HG02938 (cell line): ENCODE measurements at regions not wholly inside any gene's neighbourhood (a gene's known extent, or its start where the extent isn't known, plus 50 kb on each side); places are given as distances from the start of the nearest gene placed in this dataset.

Experiments
- ATAC-seq: cut with Tn5 transposase; IDR thresholded peaks from one replicate; pipeline ENCODE4 v1.9.1; 2021; ENCODE audit warnings: mild to moderate bottlenecking, moderate library complexity; ENCODE audit not compliant: unreplicated experiment

GRCh38 chr5:4541334-4541733 is 598.8 kb upstream of the ADAMTS16 start:
- ATAC-seq: no peak

GRCh38 chr5:4542145-4542778 is 597.9 kb upstream of the ADAMTS16 start:
- no peak for ATAC-seq

DNA sequence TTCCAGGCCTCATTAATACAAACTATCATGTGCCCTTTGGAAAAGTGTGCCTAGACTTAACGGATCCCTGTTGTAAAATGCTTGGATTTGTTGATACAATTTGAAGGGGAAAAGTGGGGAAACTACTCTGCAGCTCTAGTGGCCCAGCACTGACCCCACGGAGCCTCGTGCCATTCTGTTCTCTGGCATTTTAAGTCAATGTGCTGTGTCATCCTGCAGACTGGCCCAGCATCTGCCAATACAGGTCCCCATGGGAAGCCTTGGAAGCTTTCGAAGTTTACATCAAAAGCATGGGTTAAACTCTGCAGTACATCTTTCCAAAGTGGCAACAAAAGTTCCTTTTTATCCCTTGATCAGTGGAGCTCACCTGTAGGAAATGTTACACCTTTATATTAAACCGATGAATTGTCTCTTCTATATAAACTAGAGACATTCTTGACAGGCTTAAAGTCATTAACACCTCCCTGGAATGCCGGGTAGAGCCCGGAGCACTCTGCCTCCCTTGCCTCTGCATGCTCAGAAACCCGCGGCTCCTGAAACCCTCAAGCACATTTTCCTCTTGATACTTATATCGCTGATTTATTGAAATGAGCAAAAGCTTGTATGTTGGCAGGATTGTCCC is 596.0 kb upstream of the ADAMTS16 start:
- no peak for ATAC-seq

DNA sequence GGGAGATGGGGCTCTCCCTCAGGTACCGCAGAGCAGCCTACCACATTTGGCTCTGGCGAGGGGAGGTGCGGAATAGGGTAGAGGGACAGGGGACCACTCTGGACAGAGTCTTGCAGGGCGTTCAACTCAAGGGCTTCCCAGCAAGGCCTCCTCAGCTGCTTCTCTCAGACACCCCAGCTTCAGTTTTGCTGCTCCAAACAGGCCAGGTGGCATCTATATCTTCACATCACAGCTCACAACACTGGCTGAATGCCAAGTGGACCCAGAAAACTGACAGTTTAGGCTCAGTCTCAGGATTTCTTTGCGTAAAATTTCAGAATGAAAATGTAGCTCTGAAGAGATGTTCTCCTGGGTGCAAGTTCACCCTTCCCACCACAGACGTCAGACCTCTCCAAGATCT is 592.6 kb upstream of the ADAMTS16 start:
- no peak for ATAC-seq

DNA sequence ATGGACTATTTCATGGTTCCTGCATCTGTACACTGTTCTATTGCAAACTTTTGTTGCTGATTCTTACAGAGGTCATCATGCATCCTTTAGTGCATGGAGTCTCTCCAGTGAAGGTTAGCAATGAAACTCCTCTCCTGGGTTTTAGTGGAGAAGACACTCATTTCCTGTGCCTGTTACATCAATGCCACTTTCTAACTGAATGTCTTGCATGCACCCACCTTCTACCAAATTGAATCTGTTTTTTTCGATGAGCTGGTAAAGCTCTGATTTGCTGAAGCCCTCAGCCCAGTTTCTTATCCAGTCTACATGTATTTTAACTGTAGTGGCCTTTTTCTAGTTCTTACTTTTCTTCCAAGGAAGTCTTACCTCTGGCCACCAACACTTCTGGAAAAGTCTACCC is 591.8 kb upstream of the ADAMTS16 start:
- ATAC-seq: no peak

DNA sequence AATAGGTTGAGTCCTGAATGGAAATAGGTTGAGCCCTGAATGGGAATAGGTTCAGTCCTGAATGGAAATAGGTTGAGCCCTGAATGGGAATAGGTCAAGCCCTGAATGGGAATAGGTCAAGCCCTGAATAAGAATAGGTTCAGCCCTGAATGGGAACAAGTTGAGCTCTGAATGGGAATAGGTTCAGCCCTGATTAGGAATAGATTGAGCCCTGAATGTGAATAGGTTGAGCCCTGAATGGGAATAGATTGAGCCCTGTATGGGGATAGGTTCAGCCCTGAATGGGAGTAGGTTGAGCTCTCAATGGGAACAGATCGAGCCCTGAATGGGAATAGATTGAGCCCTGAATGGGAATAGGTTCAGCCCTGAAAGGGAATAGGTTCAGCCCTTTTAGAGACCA is 590.8 kb upstream of the ADAMTS16 start:
- ATAC-seq: no peak

- no peak for ATAC-seq
Observed at GRCh38 chr5:4551034-4551433, 589.1 kb upstream of the ADAMTS16 start.

- no peak for ATAC-seq
Observed at GRCh38 chr5:4553130-4553529, 587.0 kb upstream of the ADAMTS16 start.

DNA sequence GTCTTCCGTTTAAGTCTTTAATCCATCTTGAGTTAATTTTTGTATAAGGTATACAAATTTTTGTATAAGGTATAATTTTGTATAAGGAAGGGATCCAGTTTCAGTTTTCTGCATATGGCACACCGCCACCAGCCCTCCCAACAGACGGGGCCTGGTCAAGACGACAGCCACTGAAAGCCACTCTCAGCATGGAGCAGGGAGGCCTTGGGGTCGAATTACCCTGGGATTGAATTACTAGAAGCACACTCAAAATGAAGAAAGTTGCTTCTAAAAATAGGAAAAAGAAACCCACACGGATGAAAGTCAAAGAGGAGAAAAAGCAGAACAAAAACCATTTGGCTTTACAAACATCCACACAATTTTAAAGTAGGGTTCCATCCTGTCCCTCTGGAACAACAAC is 586.2 kb upstream of the ADAMTS16 start:
- no peak for ATAC-seq

DNA sequence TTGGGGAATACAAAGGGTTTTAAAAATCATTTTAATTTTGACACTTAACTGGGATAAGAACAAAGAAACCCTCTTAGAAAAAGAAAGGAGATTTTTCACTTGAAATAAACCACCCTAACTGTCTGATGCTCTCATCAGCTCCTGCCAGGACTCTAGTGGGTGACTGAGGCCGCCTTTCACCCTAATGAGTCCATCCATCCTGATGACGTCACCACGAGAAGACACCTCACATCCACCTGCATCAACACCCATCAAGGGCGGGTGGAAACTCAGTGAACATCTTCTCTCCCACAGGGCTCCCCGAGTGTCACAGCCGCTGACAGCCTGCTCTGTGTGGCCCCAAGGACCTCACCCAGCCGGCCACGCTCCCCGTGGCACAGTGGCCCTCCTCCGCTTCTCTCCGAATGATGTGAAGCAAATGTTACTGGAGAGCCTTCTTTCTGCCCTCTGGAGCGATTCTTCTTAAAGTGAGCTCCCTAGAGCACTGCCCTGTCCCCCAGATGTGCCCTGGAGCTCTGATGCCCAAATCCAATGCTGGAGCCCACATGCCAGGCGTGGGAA is 584.3 kb upstream of the ADAMTS16 start:
- ATAC-seq: no peak

- no peak for ATAC-seq
Observed at GRCh38 chr5:4561403-4561802, 578.7 kb upstream of the ADAMTS16 start.

GRCh38 chr5:4563400-4563799 is 576.7 kb upstream of the ADAMTS16 start:
- no peak for ATAC-seq

- no peak for ATAC-seq
Observed at GRCh38 chr5:4570047-4570995, 569.8 kb upstream of the ADAMTS16 start.

- no peak for ATAC-seq
Observed at GRCh38 chr5:4571248-4571948, 568.7 kb upstream of the ADAMTS16 start.

- no peak for ATAC-seq
Observed at GRCh38 chr5:4572311-4573100, 567.6 kb upstream of the ADAMTS16 start.

DNA sequence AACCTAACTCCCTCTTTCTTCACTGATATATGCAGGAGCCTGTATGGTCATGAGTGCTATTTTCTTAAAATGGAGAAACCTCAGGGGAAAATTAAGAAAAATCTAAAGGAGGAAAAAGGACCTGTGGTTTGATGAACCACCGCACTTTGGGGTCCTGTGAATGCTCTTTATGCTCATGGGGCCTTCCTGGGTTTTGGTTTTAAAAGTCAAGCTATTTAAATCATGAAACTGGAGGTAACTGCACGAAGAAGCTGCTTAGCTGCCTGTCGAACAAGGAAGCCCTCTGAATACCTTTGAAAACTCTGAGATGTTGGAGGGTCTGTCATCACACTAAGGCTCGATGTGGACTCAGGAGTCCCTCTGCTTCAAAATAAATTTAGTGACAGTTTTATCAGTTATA is 564.5 kb upstream of the ADAMTS16 start:
- ATAC-seq: no peak

- no peak for ATAC-seq
Observed at GRCh38 chr5:4576161-4576748, 563.9 kb upstream of the ADAMTS16 start.

DNA sequence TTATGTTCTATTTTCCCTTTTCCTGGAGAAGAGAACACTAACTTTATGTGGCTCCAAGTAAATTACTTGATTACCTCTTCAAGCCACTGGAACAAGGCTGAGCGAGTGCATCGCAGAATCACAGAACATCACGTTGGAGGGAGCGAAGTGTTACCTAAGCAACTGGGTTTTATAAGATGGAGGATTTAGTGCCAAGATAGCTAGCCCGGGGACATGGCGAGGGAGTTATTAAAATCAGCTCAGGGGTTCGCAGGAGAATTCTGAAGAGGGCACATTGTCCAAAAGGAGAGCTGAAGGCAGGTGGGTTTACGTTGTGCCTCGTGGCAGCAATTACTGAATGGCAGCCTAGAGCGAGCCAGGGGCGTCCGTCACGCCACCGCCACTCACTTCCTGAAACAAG is 563.2 kb upstream of the ADAMTS16 start:
- ATAC-seq: no peak

DNA sequence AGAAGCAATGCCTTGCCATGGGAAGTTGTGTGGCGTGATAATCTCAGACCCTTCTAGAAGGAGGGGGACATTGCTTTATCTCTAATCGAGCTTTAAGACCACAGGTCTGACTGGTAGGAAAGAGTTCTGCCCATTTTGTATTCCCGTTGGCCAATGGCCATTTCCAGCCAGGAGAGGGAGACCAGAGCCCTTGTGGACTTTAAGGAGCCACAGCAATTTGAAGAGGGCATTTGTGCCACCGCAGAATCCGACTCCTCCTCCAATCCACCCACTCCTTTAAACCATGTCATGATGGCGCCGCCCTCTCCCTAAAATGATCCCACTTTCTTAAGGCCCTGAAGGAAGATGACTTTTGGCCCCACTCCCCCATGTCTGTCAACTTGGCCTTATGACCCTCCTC is 560.5 kb upstream of the ADAMTS16 start:
- ATAC-seq: no peak

DNA sequence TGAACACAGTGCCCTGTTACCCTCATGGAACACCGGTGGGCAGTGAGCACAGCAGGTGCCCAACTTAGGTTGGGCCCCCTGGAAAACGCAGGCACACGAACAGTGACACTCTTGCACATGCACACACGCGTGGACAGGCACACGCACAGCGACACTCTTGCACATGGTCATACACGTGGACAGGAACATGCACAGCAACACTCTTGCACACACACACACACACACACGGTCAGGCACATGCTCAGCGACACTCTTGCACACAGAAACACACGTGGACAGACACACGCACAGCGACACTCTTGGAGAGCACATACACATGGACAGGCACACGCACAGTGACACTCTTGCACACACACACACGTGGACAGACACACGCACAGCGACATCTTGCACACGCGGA is 559.4 kb upstream of the ADAMTS16 start:
- no peak for ATAC-seq
